ENCODE measurements at regions not wholly inside any gene's neighbourhood (a gene's known extent, or its start where the extent isn't known, plus 50 kb on each side); places are given as distances from the start of the nearest gene placed in this dataset.

DNA sequence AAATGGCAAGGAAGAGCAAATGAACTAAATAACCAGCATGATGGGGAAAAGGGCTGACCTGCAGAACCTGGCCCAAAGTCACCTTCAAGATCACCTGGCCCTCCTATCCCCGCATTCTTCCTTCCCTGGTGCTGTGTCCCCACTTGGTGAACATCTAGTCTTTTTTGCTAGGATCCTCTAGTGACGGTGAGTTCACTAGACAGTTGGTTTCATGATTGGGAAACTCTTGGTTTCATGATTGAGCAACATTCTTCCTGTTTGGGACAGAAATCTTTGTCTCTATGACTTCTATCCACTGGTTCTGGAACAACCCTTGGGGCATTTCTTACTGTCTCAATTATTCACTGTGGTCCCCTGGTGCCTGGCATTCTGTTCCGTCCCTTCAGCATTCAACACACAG, 50.2 kb upstream of the DAB2IP start:
- DNase-seq (ENCODE audit: low spot score): no peak

All from CD4-positive, alpha-beta T cell treated with Interleukin-6 at 100 ng/mL for 8 hours (primary cell).